Hematopoietic multipotent progenitor cell (in vitro differentiated cells): ENCODE measurements at regions not wholly inside any gene's neighbourhood (a gene's known extent, or its start where the extent isn't known, plus 50 kb on each side); places are given as distances from the start of the nearest gene placed in this dataset.
"Not testable (repeated sequence)": the region's sequence is repeated elsewhere in the genome, so short reads cannot be mapped to it uniquely, and the experiment has no call there.

Experiments
- DNase-seq, 3 donors: peaks; one replicate each; pipeline ENCODE4 v3.0.0-alpha.2; 2011 to 2015; ENCODE audit warnings: low read depth in 2 of 3, low spot score in 2 of 3

- no peak for DNase-seq
Measured at GRCh38 chr4:124839786-124840390, 127.4 kb upstream of the ANKRD50 start.

GRCh38 chr4:124833831-124834505 lies 121.4 kb upstream of the ANKRD50 start:
- DNase-seq = no peak

GRCh38 chr4:124828382-124828781 lies 115.8 kb upstream of the ANKRD50 start:
- no peak for DNase-seq

GRCh38 chr4:124817531-124817930 lies 105.0 kb upstream of the ANKRD50 start:
- no peak for DNase-seq

- DNase-seq = not testable (repeated sequence)
Measured at GRCh38 chr4:124812203-124812602, 99.7 kb upstream of the ANKRD50 start.

GRCh38 chr4:124810827-124811226 lies 98.3 kb upstream of the ANKRD50 start:
- DNase-seq = no peak

GRCh38 chr4:124807421-124807820 lies 94.9 kb upstream of the ANKRD50 start:
- DNase-seq = no peak

- DNase-seq = no peak
Measured at GRCh38 chr4:124806403-124806802, 93.9 kb upstream of the ANKRD50 start.

- no peak for DNase-seq
Measured at GRCh38 chr4:124804584-124804983, 92.1 kb upstream of the ANKRD50 start.

- DNase-seq = no peak
Measured at GRCh38 chr4:124804041-124804440, 91.5 kb upstream of the ANKRD50 start.

- no peak for DNase-seq
Measured at GRCh38 chr4:124803641-124804040, 91.1 kb upstream of the ANKRD50 start.

GRCh38 chr4:124803026-124803425 lies 90.5 kb upstream of the ANKRD50 start:
- DNase-seq = no peak

GRCh38 chr4:124797223-124797622 lies 84.7 kb upstream of the ANKRD50 start:
- DNase-seq = no peak

- DNase-seq = no peak
Measured at GRCh38 chr4:124790471-124790870, 77.9 kb upstream of the ANKRD50 start.

- no peak for DNase-seq
Measured at GRCh38 chr4:124786634-124787033, 74.1 kb upstream of the ANKRD50 start.

- no peak for DNase-seq
Measured at GRCh38 chr4:124785645-124786044, 73.1 kb upstream of the ANKRD50 start.

GRCh38 chr4:124783847-124784246 lies 71.3 kb upstream of the ANKRD50 start:
- no peak for DNase-seq

- DNase-seq = no peak
Measured at GRCh38 chr4:124777007-124777406, 64.5 kb upstream of the ANKRD50 start.

- no peak for DNase-seq
Measured at GRCh38 chr4:124768596-124769365, 56.2 kb upstream of the ANKRD50 start.

GRCh38 chr4:124762956-124763355 lies 50.4 kb upstream of the ANKRD50 start:
- no peak for DNase-seq
